Testis (tissue), 2 donors: ENCODE measurements at regions not wholly inside any gene's neighbourhood (a gene's known extent, or its start where the extent isn't known, plus 50 kb on each side); places are given as distances from the start of the nearest gene placed in this dataset.

ENCODE experiments used
- DNase-seq: peaks from one replicate; pipeline ENCODE4 v3.0.0-alpha.2; 2019
- H3K27ac ChIP-seq, 2 donors: fragments of 200-600 bp; sonication (generic); one replicate each; pipeline ENCODE4 v1.5.1; 2019
- H3K27me3 ChIP-seq: fragments of 200-600 bp; sonication (generic); one replicate; pipeline ENCODE4 v1.5.1; 2019
- H3K36me3 ChIP-seq: fragments of 200-600 bp; sonication (generic); one replicate; pipeline ENCODE4 v1.5.1; 2017; ENCODE audit warnings: low read depth; ENCODE audit errors: missing control alignments
- H3K4me1 ChIP-seq: fragments of 200-600 bp; sonication (generic); one replicate; pipeline ENCODE4 v1.5.1; 2019
- H3K4me3 ChIP-seq, 2 donors: fragments of 200-600 bp; sonication (generic); one replicate each; pipeline ENCODE4 v1.5.1; 2017 to 2019
- H3K9me3 ChIP-seq: fragments of 200-600 bp; sonication (generic); one replicate; pipeline ENCODE4 v1.5.1; 2017
- POLR2A ChIP-seq: fragments of 450-650 bp; IDR thresholded peaks from one replicate; pipeline ENCODE4 v1.6.1; 2017; ENCODE audit warnings: antibody characterized with exemption, mild to moderate bottlenecking, moderate library complexity
- WGBS, 2 donors: methylation state at CpG; one replicate each; pipeline ENCODE4 v1.1.5; 2018; 5-methylcytosine and 5-hydroxymethylcytosine counted together
- intact Hi-C: fragments of 100-400 bp; cut with DNase I; formaldehyde crosslinking; loops from one replicate; pipeline ENCODE4 v1.15.1; 2023; ENCODE audit warnings: low total_unique reads
- TF ChIP-seq, protein P1 (sequence below), 3 experiments: fragments of 450-650 bp in 2 of 3; fragments of 200-600 bp in 1 of 3; sonication (generic) in 1 of 3; IDR thresholded peaks; one replicate each; pipeline ENCODE4 v1.5.1; 2016 to 2019; ENCODE audit warnings: antibody characterized with exemption in 3 of 3, mild to moderate bottlenecking in 2 of 3, moderate library complexity in 1 of 3

DNA sequence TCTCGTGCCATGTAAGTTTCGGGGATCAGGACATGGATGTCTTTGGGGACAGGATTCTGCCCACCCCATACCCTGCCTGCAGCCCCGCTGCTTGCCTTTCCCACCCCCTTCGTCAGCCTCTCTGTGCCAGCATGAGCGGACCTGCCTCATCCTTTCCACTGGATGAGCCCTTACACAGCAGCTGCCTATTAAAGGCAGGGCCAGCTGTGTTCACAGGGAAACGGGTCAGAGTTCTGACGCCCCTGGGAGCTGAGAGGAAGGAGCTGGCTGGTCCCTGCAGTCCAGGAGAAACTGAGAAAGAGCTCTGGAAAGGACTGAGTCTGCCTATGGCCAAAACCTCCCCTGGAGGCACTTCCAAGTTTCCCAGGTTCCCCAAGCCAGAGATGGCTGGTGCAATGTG lies 83.5 kb upstream of the NCOR2 start:
- Histone ChIP-seq H3K27ac (no peak overlapping the region), H3K27me3 (no peaks in the 10 kb centered on the region), H3K9me3 (no peaks in the 10 kb centered on the region), H3K4me1 (peaks cover 26% of the 10 kb centered on the region), H3K4me3 (no peak overlapping the region), H3K36me3 (no peaks in the 10 kb centered on the region)
- no peak for DNase-seq
- WGBS, 2 donors = 69 to 75% methylated on average over 7 of the region's 7 CpGs
- TF ChIP-seq, protein P1, sequence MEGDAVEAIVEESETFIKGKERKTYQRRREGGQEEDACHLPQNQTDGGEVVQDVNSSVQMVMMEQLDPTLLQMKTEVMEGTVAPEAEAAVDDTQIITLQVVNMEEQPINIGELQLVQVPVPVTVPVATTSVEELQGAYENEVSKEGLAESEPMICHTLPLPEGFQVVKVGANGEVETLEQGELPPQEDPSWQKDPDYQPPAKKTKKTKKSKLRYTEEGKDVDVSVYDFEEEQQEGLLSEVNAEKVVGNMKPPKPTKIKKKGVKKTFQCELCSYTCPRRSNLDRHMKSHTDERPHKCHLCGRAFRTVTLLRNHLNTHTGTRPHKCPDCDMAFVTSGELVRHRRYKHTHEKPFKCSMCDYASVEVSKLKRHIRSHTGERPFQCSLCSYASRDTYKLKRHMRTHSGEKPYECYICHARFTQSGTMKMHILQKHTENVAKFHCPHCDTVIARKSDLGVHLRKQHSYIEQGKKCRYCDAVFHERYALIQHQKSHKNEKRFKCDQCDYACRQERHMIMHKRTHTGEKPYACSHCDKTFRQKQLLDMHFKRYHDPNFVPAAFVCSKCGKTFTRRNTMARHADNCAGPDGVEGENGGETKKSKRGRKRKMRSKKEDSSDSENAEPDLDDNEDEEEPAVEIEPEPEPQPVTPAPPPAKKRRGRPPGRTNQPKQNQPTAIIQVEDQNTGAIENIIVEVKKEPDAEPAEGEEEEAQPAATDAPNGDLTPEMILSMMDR (IDR thresholded peaks at IDR 0.05) = no peak
- no peak for TF ChIP-seq POLR2A
- intact Hi-C loops = no loop called here

DNA sequence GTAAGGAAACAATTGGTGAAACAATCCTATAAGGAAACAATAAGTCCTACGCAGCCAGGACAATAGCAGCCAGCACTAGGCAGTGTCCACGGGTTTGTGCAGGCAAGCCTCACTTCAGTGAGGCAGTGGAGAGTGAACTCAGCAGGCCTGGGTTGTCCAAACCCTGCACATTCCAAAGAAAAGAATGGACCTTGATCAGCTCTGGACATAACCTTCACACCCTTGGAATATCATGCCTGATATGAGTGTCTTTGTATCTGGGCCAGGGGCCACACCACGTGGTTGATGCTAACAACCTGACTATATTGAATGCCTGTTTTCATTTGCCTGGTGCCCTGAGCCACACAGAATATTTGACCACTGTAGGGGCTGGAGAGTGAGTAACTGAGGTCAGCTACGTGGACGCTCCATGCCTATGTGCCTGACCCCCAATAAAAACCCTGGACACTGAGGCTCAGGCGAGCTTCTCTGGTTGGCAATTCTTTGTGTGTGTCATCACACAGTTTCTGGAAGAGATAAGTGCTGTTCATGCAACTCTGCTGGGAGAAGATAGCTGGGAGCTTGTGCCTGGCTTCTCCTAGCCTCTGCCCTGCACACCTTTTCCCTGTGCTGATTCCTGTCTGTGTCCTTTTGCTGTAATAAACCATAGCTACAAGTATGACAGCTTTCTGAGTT lies 81.4 kb upstream of the NCOR2 start:
- DNase-seq = no peak
- intact Hi-C loops = no loop called here
- H3K9me3 ChIP-seq = no peaks in the 10 kb centered on the region

DNA sequence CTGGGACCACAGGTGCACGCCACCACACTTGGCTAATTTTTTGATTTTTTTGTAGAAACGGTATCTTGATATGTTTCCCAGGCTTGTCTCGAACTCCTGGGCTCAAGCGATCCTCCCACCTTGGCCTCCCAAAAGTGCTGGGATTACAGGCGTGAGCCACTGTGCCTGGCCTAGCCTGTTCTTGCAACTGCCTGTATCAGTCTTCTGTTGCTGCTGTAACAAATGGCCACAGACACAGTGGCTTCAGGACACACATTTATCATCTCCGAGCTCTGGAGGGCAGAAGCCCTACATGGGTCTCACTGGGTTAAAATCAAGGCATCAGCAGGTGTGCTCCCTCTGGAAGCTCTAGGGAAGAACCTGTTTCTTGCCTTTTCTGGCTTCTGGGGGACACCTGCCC lies 79.9 kb upstream of the NCOR2 start:
- 71 to 93% methylated on average over 5 to 6 of the region's 6 CpGs for WGBS, 2 donors
- H3K9me3 ChIP-seq = no peaks in the 10 kb centered on the region
- H3K4me3 ChIP-seq = no peak overlapping the region
- peaks cover 2% of the 10 kb centered on the region for H3K4me1 ChIP-seq
- H3K27me3 ChIP-seq = no peaks in the 10 kb centered on the region
- H3K36me3 ChIP-seq = no peaks in the 10 kb centered on the region
- intact Hi-C loops = no loop called here
- DNase-seq = no peak
- no peak overlapping the region for H3K27ac ChIP-seq
- TF ChIP-seq, protein P1 (IDR thresholded peaks at IDR 0.05) = no peak
- TF ChIP-seq POLR2A = no peak

More for the DNA sequence above, 81.4 kb upstream of the NCOR2 start:
- no peaks in the 10 kb centered on the region for H3K36me3 ChIP-seq
- H3K27ac ChIP-seq = no peak overlapping the region
- no peak overlapping the region for H3K4me3 ChIP-seq
- TF ChIP-seq POLR2A = no peak
- TF ChIP-seq, protein P1 (IDR thresholded peaks at IDR 0.05) = no peak
- no peaks in the 10 kb centered on the region for H3K27me3 ChIP-seq
- WGBS, 2 donors = 75 to 78% methylated on average over 6 of the region's 6 CpGs
- peaks cover 9% of the 10 kb centered on the region for H3K4me1 ChIP-seq

DNA sequence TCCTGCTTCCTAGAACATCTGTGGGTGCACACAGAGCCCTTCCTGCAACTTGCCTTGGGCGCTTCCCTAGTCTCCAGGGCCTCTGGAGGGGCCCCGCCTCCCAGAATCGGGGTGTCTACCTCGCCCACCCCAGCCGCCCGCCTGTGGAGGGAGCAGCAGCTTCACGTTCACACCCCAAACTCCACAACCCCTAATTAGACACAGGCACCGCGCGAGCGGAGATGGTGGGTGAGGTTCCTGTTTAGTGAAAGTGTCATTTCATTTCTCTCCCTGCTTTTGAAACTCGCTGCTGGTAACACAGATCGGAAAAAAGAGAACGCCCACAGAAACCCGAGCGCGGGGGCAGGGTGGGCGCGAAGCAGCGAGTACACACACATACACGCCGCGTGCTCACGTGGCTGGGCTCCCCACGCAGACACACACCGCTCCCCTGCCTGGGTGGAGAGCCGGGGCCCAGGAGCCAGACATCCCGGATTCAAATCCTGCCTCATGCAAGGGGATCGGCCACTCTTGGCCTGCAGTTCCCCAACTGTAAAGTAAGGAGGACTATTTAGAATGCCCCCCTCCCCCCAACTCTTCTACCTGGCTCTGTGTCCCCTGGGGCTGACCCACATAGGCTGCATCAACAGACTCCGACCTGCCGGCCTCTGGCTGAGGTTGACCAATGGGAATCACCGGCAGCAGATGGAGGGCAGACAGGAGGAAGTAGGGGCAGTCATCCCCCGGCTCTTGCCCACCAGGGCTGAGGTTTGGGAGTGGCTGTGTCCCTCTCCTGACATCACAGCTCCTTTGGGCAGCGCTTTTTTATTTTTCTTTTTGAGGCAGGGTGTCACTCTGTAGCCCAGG lies 79.2 kb upstream of the NCOR2 start:
- TF ChIP-seq POLR2A = no peak
- TF ChIP-seq, protein P1 (IDR thresholded peaks at IDR 0.05) = no peak
- Histone ChIP-seq H3K9me3 (no peaks in the 10 kb centered on the region), H3K4me1 (no peaks in the 10 kb centered on the region), H3K27ac (no peak overlapping the region), H3K27me3 (no peaks in the 10 kb centered on the region), H3K36me3 (no peaks in the 10 kb centered on the region), H3K4me3 (no peak overlapping the region)
- 53 to 54% methylated on average over 30 to 34 of the region's 34 CpGs for WGBS, 2 donors
- no peak for DNase-seq
- intact Hi-C loops = no loop called here
